ENCODE measurements at regions not wholly inside any gene's neighbourhood (a gene's known extent, or its start where the extent isn't known, plus 50 kb on each side); places are given as distances from the start of the nearest gene placed in this dataset.

DNA sequence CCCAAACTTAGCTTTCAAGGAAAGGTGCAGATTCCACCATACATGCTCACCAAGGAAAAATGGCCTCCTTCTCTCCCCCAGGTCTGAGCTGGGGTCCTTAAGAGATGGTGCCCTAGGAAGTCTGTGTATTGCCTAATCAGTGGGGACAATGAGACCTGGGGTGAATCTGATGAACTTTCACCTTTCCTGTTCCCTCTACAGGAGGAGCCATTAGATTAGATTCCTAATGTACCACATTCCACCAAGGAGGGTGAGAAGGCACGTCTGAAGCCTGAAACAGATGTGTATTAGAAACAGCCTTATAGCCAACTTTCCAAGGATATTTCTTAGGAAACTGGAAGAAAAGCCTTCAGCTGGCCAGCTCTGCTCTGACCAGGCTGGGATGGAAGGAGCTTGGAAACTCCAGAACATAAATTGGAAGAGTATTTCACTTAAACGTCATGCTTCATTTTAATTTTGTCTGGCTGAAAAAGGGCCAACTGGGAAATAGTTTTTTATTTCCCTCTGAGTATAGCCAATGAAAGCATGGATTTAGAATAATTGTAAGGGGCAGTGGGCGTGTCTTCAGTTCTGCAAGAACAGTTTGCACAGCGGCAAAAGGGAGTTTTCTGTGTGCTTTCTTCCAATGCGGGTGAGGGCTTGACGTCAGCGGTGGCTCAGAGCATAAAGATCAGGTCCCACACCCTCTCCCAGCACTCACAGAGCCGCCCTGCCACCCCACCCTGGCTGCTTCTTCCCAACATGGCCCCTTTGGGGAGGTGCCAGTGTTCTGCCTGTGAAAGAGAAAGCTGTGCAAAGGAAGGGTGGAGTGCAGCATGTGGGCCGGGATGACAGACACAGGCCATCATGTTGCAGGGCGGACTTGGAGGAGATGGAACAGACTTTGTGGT is 210.9 kb downstream of the ESM1 start:
- Histone ChIP-seq H3K27me3 (no peaks in the 10 kb centered on the region), H3K4me3 (no peak overlapping the region), H3K36me3 (no peaks in the 10 kb centered on the region), H3K27ac (peak overlapping the region in 2 of 4 donors; percentile 5 to 40), H3K4me1 (peaks cover 0 to 6% (median 0%) of the 10 kb centered on the region in 3 donors), H3K9me3 (no peaks in the 10 kb centered on the region)
- ATAC-seq: peak; percentile 83
- TF ChIP-seq CTCF (IDR thresholded peaks at IDR 0.05) (no peak), POLR2AphosphoS5 (IDR thresholded peaks at IDR 0.05) (no peak), EP300 (IDR thresholded peaks at IDR 0.05) (no peak), POLR2A (IDR thresholded peaks at IDR 0.05) (no peak)
- WGBS, 2 donors (ENCODE audit: low coverage in 1 of 2): 68 to 88% methylated on average over 7 of the region's 10 CpGs

GRCh38 chr5:54772684-54773083 is 212.7 kb downstream of the ESM1 start:
- ATAC-seq: no peak
- H3K36me3 ChIP-seq: no peaks in the 10 kb centered on the region
- peaks cover 0 to 6% (median 0%) of the 10 kb centered on the region in 3 donors for H3K4me1 ChIP-seq
- WGBS, 2 donors (ENCODE audit: low coverage in 1 of 2): 65 to 83% methylated on average over 2 of the region's 2 CpGs
- H3K9me3 ChIP-seq: no peaks in the 10 kb centered on the region
- no peak overlapping the region for H3K4me3 ChIP-seq
- no peak overlapping the region for H3K27ac ChIP-seq
- TF ChIP-seq CTCF (IDR thresholded peaks at IDR 0.05) (no peak), POLR2AphosphoS5 (IDR thresholded peaks at IDR 0.05) (no peak)
- H3K27me3 ChIP-seq: no peaks in the 10 kb centered on the region

DNA sequence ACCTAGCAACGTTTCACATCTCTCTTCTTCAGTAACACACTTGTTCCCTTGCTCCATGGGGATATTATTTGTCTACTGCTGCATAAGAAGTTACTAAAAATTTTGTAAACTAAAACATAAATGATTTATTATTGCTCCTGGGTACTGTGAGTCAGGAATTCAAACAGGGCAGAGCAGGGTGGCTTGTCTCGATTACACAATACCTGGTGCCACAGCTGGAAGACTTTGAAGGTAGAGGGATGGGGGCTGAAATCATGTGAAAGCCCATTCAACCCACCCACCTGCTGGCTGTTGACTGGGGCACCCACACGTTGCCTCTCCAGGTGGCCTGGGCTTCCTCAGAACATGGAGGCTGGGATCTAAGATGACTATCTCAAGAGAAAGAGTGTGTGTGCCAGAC is 213.2 kb downstream of the ESM1 start:
- no peak overlapping the region for H3K27ac ChIP-seq
- no peaks in the 10 kb centered on the region for H3K9me3 ChIP-seq
- H3K4me1 ChIP-seq: peaks cover 0 to 6% (median 0%) of the 10 kb centered on the region in 3 donors
- TF ChIP-seq POLR2A (IDR thresholded peaks at IDR 0.05) (no peak), EP300 (IDR thresholded peaks at IDR 0.05) (no peak), CTCF (IDR thresholded peaks at IDR 0.05) (no peak), POLR2AphosphoS5 (IDR thresholded peaks at IDR 0.05) (no peak)
- ATAC-seq: no peak
- WGBS, 2 donors (ENCODE audit: low coverage in 1 of 2): 80 to 88% methylated on average over 1 to 3 of the region's 3 CpGs
- H3K4me3 ChIP-seq: no peak overlapping the region
- H3K27me3 ChIP-seq: no peaks in the 10 kb centered on the region
- no peaks in the 10 kb centered on the region for H3K36me3 ChIP-seq

- no peak overlapping the region for H3K27ac ChIP-seq
- no peaks in the 10 kb centered on the region for H3K4me1 ChIP-seq
- WGBS, 2 donors (ENCODE audit: low coverage in 1 of 2): 80% methylated on average over 1 of the region's 1 CpG; no CpG with 5 or more reads in 1 of the 2 donors
- no peaks in the 10 kb centered on the region for H3K27me3 ChIP-seq
- H3K36me3 ChIP-seq: no peaks in the 10 kb centered on the region
- TF ChIP-seq POLR2AphosphoS5 (IDR thresholded peaks at IDR 0.05): no peak
- TF ChIP-seq POLR2A (IDR thresholded peaks at IDR 0.05): no peak
- no peak for TF ChIP-seq CTCF (IDR thresholded peaks at IDR 0.05)
- TF ChIP-seq EP300 (IDR thresholded peaks at IDR 0.05): no peak
- H3K4me3 ChIP-seq: no peak overlapping the region
- ATAC-seq: no peak
- H3K9me3 ChIP-seq: no peaks in the 10 kb centered on the region
Measured at GRCh38 chr5:54769746-54770145, 215.6 kb downstream of the ESM1 start.

GRCh38 chr5:54769072-54769471 is 216.3 kb downstream of the ESM1 start:
- no peaks in the 10 kb centered on the region for H3K36me3 ChIP-seq
- H3K27me3 ChIP-seq: no peaks in the 10 kb centered on the region
- H3K27ac ChIP-seq: no peak overlapping the region
- WGBS, 2 donors (ENCODE audit: low coverage in 1 of 2): 75 to 78% methylated on average over 6 of the region's 6 CpGs
- H3K4me1 ChIP-seq: no peaks in the 10 kb centered on the region
- ATAC-seq: no peak
- TF ChIP-seq CTCF (IDR thresholded peaks at IDR 0.05): no peak
- no peak for TF ChIP-seq EP300 (IDR thresholded peaks at IDR 0.05)
- TF ChIP-seq POLR2A (IDR thresholded peaks at IDR 0.05): no peak
- TF ChIP-seq POLR2AphosphoS5 (IDR thresholded peaks at IDR 0.05): no peak
- no peak overlapping the region for H3K4me3 ChIP-seq
- no peaks in the 10 kb centered on the region for H3K9me3 ChIP-seq
